ENCODE measurements at regions not wholly inside any gene's neighbourhood (a gene's known extent, or its start where the extent isn't known, plus 50 kb on each side); places are given as distances from the start of the nearest gene placed in this dataset.

- no peak overlapping the region for H3K9ac ChIP-seq (ENCODE audit: low read length)
- TF ChIP-seq, protein P1, sequence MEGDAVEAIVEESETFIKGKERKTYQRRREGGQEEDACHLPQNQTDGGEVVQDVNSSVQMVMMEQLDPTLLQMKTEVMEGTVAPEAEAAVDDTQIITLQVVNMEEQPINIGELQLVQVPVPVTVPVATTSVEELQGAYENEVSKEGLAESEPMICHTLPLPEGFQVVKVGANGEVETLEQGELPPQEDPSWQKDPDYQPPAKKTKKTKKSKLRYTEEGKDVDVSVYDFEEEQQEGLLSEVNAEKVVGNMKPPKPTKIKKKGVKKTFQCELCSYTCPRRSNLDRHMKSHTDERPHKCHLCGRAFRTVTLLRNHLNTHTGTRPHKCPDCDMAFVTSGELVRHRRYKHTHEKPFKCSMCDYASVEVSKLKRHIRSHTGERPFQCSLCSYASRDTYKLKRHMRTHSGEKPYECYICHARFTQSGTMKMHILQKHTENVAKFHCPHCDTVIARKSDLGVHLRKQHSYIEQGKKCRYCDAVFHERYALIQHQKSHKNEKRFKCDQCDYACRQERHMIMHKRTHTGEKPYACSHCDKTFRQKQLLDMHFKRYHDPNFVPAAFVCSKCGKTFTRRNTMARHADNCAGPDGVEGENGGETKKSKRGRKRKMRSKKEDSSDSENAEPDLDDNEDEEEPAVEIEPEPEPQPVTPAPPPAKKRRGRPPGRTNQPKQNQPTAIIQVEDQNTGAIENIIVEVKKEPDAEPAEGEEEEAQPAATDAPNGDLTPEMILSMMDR (IDR thresholded peaks at IDR 0.05; ENCODE audit: low read length) = no peak
- TF ChIP-seq EZH2 (IDR thresholded peaks at IDR 0.05; ENCODE audit: borderline replicate concordance, low read length) = no peak
- H4K20me1 ChIP-seq (ENCODE audit: insufficient read depth, low read length) = no peaks in the 10 kb centered on the region
- H3K36me3 ChIP-seq (ENCODE audit: insufficient read depth, low read length) = no peaks in the 10 kb centered on the region
- H3F3A ChIP-seq (ENCODE audit: insufficient read depth, low read length) = no peaks in the 10 kb centered on the region
- H3K27ac ChIP-seq (ENCODE audit: low read depth, low read length, poor library complexity, severe bottlenecking) = no peak overlapping the region
- no peak overlapping the region for H3K4me2 ChIP-seq (ENCODE audit: low read length)
- no peak overlapping the region for H3K4me3 ChIP-seq (ENCODE audit: low read depth, low read length, poor library complexity, severe bottlenecking)
- H2AFZ ChIP-seq (ENCODE audit: low read length) = no peak overlapping the region
- H3K4me1 ChIP-seq (ENCODE audit: insufficient read depth, low read length, severe bottlenecking) = no peaks in the 10 kb centered on the region
- no peaks in the 10 kb centered on the region for H3K79me2 ChIP-seq (ENCODE audit: insufficient read depth, low read length)
- no peaks in the 10 kb centered on the region for H3K9me3 ChIP-seq (ENCODE audit: low read length)
- H3K27me3 ChIP-seq (ENCODE audit: insufficient read depth, low read length) = no peaks in the 10 kb centered on the region
- H3K9me2 ChIP-seq (ENCODE audit: low read depth, low read length) = no peaks in the 10 kb centered on the region
These were observed 657.2 kb downstream of the IRS1 start for GRCh38 chr2:226142463-226142862.

- Histone ChIP-seq H4K20me1 (ENCODE audit: insufficient read depth, low read length) (no peaks in the 10 kb centered on the region), H3F3A (ENCODE audit: insufficient read depth, low read length) (no peaks in the 10 kb centered on the region), H3K4me1 (ENCODE audit: insufficient read depth, low read length, severe bottlenecking) (no peaks in the 10 kb centered on the region), H2AFZ (ENCODE audit: low read length) (no peak overlapping the region), H3K9me2 (ENCODE audit: low read depth, low read length) (no peaks in the 10 kb centered on the region), H3K79me2 (ENCODE audit: insufficient read depth, low read length) (no peaks in the 10 kb centered on the region), H3K36me3 (ENCODE audit: insufficient read depth, low read length) (no peaks in the 10 kb centered on the region), H3K4me2 (ENCODE audit: low read length) (no peak overlapping the region), H3K4me3 (ENCODE audit: low read depth, low read length, poor library complexity, severe bottlenecking) (no peak overlapping the region), H3K9ac (ENCODE audit: low read length) (no peak overlapping the region), H3K27me3 (ENCODE audit: insufficient read depth, low read length) (no peaks in the 10 kb centered on the region), H3K27ac (ENCODE audit: low read depth, low read length, poor library complexity, severe bottlenecking) (no peak overlapping the region), H3K9me3 (ENCODE audit: low read length) (no peaks in the 10 kb centered on the region)
- TF ChIP-seq EZH2 (IDR thresholded peaks at IDR 0.05; ENCODE audit: borderline replicate concordance, low read length) = no peak
- TF ChIP-seq, protein P1 (IDR thresholded peaks at IDR 0.05; ENCODE audit: low read length) = no peak
These were observed 659.0 kb downstream of the IRS1 start for GRCh38 chr2:226140594-226140993.

- TF ChIP-seq, protein P1 (IDR thresholded peaks at IDR 0.05; ENCODE audit: low read length) = no peak
- TF ChIP-seq EZH2 (IDR thresholded peaks at IDR 0.05; ENCODE audit: borderline replicate concordance, low read length) = no peak
These were observed 659.9 kb downstream of the IRS1 start for GRCh38 chr2:226139759-226140158.

More at GRCh38 chr2:226139759-226140158, 659.9 kb downstream of the IRS1 start:
- Histone ChIP-seq H3K9ac (ENCODE audit: low read length) (no peak overlapping the region), H3F3A (ENCODE audit: insufficient read depth, low read length) (no peaks in the 10 kb centered on the region), H2AFZ (ENCODE audit: low read length) (no peak overlapping the region), H3K79me2 (ENCODE audit: insufficient read depth, low read length) (no peaks in the 10 kb centered on the region), H3K27ac (ENCODE audit: low read depth, low read length, poor library complexity, severe bottlenecking) (no peak overlapping the region), H3K4me3 (ENCODE audit: low read depth, low read length, poor library complexity, severe bottlenecking) (no peak overlapping the region), H3K36me3 (ENCODE audit: insufficient read depth, low read length) (no peaks in the 10 kb centered on the region), H4K20me1 (ENCODE audit: insufficient read depth, low read length) (no peaks in the 10 kb centered on the region), H3K4me1 (ENCODE audit: insufficient read depth, low read length, severe bottlenecking) (no peaks in the 10 kb centered on the region), H3K9me3 (ENCODE audit: low read length) (no peaks in the 10 kb centered on the region), H3K27me3 (ENCODE audit: insufficient read depth, low read length) (no peaks in the 10 kb centered on the region), H3K9me2 (ENCODE audit: low read depth, low read length) (no peaks in the 10 kb centered on the region), H3K4me2 (ENCODE audit: low read length) (no peak overlapping the region)

All from OCI-LY1 (cell line).